ENCODE measurements at regions not wholly inside any gene's neighbourhood (a gene's known extent, or its start where the extent isn't known, plus 50 kb on each side); places are given as distances from the start of the nearest gene placed in this dataset.
A peak's percentile ranks its signal among the peaks of the same experiment; 100 is the strongest.
"Not testable (repeated sequence)": the region's sequence is repeated elsewhere in the genome, so short reads cannot be mapped to it uniquely, and the experiment has no call there.

- no peak for DNase-seq
- intact Hi-C loops (cut with DNase I), result no loop called here
Observed at GRCh38 chr4:128758314-128758922, 51.1 kb upstream of the JADE1 start.

- no peak for DNase-seq
- intact Hi-C loops (cut with DNase I), result no loop called here
Observed at GRCh38 chr4:128757712-128758111, 51.8 kb upstream of the JADE1 start.

- no peak for DNase-seq
- intact Hi-C loops (cut with DNase I), result no loop called here
Observed at GRCh38 chr4:128751354-128751753, 58.1 kb upstream of the JADE1 start.

- intact Hi-C loops (cut with DNase I), result not testable (repeated sequence)
- peak in 1 of 10 donors; percentile 28 for DNase-seq
Observed at GRCh38 chr4:128741748-128742147, 67.8 kb upstream of the JADE1 start.

GRCh38 chr4:128737098-128737513 lies 72.4 kb upstream of the JADE1 start:
- intact Hi-C loops (cut with DNase I), result no loop called here
- peak in 1 of 10 donors; percentile 12 for DNase-seq

- intact Hi-C loops (cut with DNase I), result no loop called here
- no peak for DNase-seq
Observed at GRCh38 chr4:128735714-128736113, 73.8 kb upstream of the JADE1 start.

- DNase-seq, result no peak
- intact Hi-C loops (cut with DNase I), result no loop called here
Observed at GRCh38 chr4:128728190-128728589, 81.3 kb upstream of the JADE1 start.

- intact Hi-C loops (cut with DNase I), result no loop called here
- no peak for DNase-seq
Observed at GRCh38 chr4:128727658-128728057, 81.8 kb upstream of the JADE1 start.

GRCh38 chr4:128725405-128726055 lies 84.0 kb upstream of the JADE1 start:
- intact Hi-C loops (cut with DNase I), result no loop called here
- no peak for DNase-seq

GRCh38 chr4:128722911-128723310 lies 86.6 kb upstream of the JADE1 start:
- intact Hi-C loops (cut with DNase I), result no loop called here
- DNase-seq, result no peak

GRCh38 chr4:128721896-128722295 lies 87.6 kb upstream of the JADE1 start:
- no peak for DNase-seq
- intact Hi-C loops (cut with DNase I), result no loop called here

- no peak for DNase-seq
- intact Hi-C loops (cut with DNase I), result no loop called here
Observed at GRCh38 chr4:128720270-128720669, 89.2 kb upstream of the JADE1 start.

- intact Hi-C loops (cut with DNase I), result no loop called here
- DNase-seq, result no peak
Observed at GRCh38 chr4:128718768-128719167, 90.7 kb upstream of the JADE1 start.

GRCh38 chr4:128716338-128716737 lies 93.2 kb upstream of the JADE1 start:
- intact Hi-C loops (cut with DNase I), result no loop called here
- DNase-seq, result peak in 1 of 10 donors; percentile 4

- intact Hi-C loops (cut with DNase I), result no loop called here
- no peak for DNase-seq
Observed at GRCh38 chr4:128715616-128716015, 93.9 kb upstream of the JADE1 start.

- intact Hi-C loops (cut with DNase I), result no loop called here
- no peak for DNase-seq
Observed at GRCh38 chr4:128711361-128711760, 98.1 kb upstream of the JADE1 start.

- DNase-seq, result no peak
- intact Hi-C loops (cut with DNase I), result no loop called here
Observed at GRCh38 chr4:128709268-128709667, 100.2 kb upstream of the JADE1 start.

- DNase-seq, result no peak
- intact Hi-C loops (cut with DNase I), result no loop called here
Observed at GRCh38 chr4:128707864-128708263, 101.6 kb upstream of the JADE1 start.

GRCh38 chr4:128703948-128704347 lies 105.6 kb upstream of the JADE1 start:
- DNase-seq, result no peak
- intact Hi-C loops (cut with DNase I), result no loop called here

GRCh38 chr4:128700659-128701350 lies 108.7 kb upstream of the JADE1 start:
- intact Hi-C loops (cut with DNase I), result no loop called here
- DNase-seq, result no peak

GRCh38 chr4:128698386-128698785 lies 111.1 kb upstream of the JADE1 start:
- DNase-seq, result no peak
- intact Hi-C loops (cut with DNase I), result no loop called here

- intact Hi-C loops (cut with DNase I), result no loop called here
- DNase-seq, result no peak
Observed at GRCh38 chr4:128697323-128697722, 112.2 kb upstream of the JADE1 start.
